MM.1S (cell line): ENCODE measurements at regions not wholly inside any gene's neighbourhood (a gene's known extent, or its start where the extent isn't known, plus 50 kb on each side); places are given as distances from the start of the nearest gene placed in this dataset.

Experiments used
- EZH2 ChIP-seq: fragments of 300-600 bp; sonication (generic); optimal IDR thresholded peaks from 2 replicates; pipeline ENCODE3; 2017; ENCODE audit warnings: low read depth, mild to moderate bottlenecking, antibody characterized with exemption, low read length, mixed read lengths
- TF ChIP-seq, protein P1 (sequence below): fragments of 300-600 bp; sonication (generic); IDR thresholded peaks from 2 replicates; pipeline ENCODE4 v1.5.1; 2016; ENCODE audit warnings: antibody characterized with exemption, low read length, mixed read lengths

- TF ChIP-seq, protein P1, sequence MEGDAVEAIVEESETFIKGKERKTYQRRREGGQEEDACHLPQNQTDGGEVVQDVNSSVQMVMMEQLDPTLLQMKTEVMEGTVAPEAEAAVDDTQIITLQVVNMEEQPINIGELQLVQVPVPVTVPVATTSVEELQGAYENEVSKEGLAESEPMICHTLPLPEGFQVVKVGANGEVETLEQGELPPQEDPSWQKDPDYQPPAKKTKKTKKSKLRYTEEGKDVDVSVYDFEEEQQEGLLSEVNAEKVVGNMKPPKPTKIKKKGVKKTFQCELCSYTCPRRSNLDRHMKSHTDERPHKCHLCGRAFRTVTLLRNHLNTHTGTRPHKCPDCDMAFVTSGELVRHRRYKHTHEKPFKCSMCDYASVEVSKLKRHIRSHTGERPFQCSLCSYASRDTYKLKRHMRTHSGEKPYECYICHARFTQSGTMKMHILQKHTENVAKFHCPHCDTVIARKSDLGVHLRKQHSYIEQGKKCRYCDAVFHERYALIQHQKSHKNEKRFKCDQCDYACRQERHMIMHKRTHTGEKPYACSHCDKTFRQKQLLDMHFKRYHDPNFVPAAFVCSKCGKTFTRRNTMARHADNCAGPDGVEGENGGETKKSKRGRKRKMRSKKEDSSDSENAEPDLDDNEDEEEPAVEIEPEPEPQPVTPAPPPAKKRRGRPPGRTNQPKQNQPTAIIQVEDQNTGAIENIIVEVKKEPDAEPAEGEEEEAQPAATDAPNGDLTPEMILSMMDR = no peak
- no peak for TF ChIP-seq EZH2
Measured at GRCh38 chr6:27052731-27053082, 194.8 kb upstream of the PRSS16 start.
